Spinal cord (tissue), 9 donors: ENCODE measurements at regions not wholly inside any gene's neighbourhood (a gene's known extent, or its start where the extent isn't known, plus 50 kb on each side); places are given as distances from the start of the nearest gene placed in this dataset.
A peak's percentile ranks its signal among the peaks of the same experiment; 100 is the strongest.

ENCODE experiments used
- DNase-seq, 6 donors: peaks; one replicate each; pipeline versions ENCODE4 v3.0.0 to v3.0.0-alpha.2; 2013 to 2015; ENCODE audit warnings: low spot score in 6 of 6, low read depth in 4 of 6
- H3K27ac ChIP-seq: one replicate; pipeline ENCODE4 v1.5.1; 2013; ENCODE audit warnings: low read depth, low read length, control low read depth
- H3K27me3 ChIP-seq: one replicate; pipeline ENCODE4 v1.6.1; 2013; ENCODE audit warnings: low read length; ENCODE audit not compliant: control insufficient read depth, insufficient read depth
- H3K36me3 ChIP-seq: one replicate; pipeline ENCODE4 v1.6.1; 2013; ENCODE audit warnings: low read length; ENCODE audit not compliant: control insufficient read depth, insufficient read depth
- H3K4me1 ChIP-seq: one replicate; pipeline ENCODE4 v1.6.1; 2013; ENCODE audit warnings: low read length; ENCODE audit not compliant: control insufficient read depth, insufficient read depth
- H3K4me3 ChIP-seq: one replicate; pipeline ENCODE4 v1.5.1; 2013; ENCODE audit warnings: low read depth, low read length, control low read depth
- H3K9me3 ChIP-seq: one replicate; pipeline ENCODE4 v1.6.1; 2013; ENCODE audit warnings: low read length; ENCODE audit not compliant: control insufficient read depth, insufficient read depth
- WGBS: methylation state at CpG from one replicate; pipeline ENCODE4 v1.1.5; 2013; ENCODE audit warnings: missing lambda C conversion rate; ENCODE audit not compliant: insufficient coverage; 5-methylcytosine and 5-hydroxymethylcytosine counted together
- donor health status: healthy.

DNA sequence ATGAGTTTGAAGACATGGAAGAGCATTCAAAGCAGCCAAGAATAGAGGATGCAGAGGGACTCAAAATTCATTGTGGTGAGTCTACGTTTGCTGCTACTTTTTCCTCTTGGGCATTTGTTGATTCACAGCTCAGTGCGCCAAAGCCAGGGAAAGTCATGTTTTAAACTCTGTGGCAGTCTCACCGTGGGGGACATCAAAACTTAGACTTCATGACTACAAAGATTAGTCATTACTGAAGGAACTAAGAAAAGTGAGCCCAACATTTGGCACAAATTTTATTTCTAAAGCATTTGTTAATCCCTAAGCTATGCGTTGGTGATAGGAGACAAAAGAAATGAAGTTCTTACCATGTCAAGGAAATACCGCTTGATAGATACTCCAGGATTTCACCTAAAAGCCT lies 73.7 kb upstream of the MTAP start:
- Histone ChIP-seq H3K27ac (no peak overlapping the region), H3K4me3 (no peak overlapping the region), H3K4me1 (no peaks in the 10 kb centered on the region), H3K27me3 (no peaks in the 10 kb centered on the region), H3K36me3 (no peaks in the 10 kb centered on the region), H3K9me3 (no peaks in the 10 kb centered on the region)
- 57% methylated on average over 1 of the region's 5 CpGs for WGBS
- DNase-seq = no peak

- H3K27ac ChIP-seq = no peak overlapping the region
- no peaks in the 10 kb centered on the region for H3K27me3 ChIP-seq
- no peaks in the 10 kb centered on the region for H3K36me3 ChIP-seq
- H3K4me1 ChIP-seq = no peaks in the 10 kb centered on the region
- WGBS = 67% methylated on average over 1 of the region's 2 CpGs
- DNase-seq = no peak
- H3K4me3 ChIP-seq = no peak overlapping the region
- no peaks in the 10 kb centered on the region for H3K9me3 ChIP-seq
Measured at GRCh38 chr9:21729648-21730047, 72.8 kb upstream of the MTAP start.

- no CpG with 5 or more reads among the region's 1 CpG for WGBS
- H3K27me3 ChIP-seq = no peaks in the 10 kb centered on the region
- no peaks in the 10 kb centered on the region for H3K9me3 ChIP-seq
- H3K27ac ChIP-seq = no peak overlapping the region
- no peaks in the 10 kb centered on the region for H3K4me1 ChIP-seq
- no peaks in the 10 kb centered on the region for H3K36me3 ChIP-seq
- H3K4me3 ChIP-seq = no peak overlapping the region
- no peak for DNase-seq
Measured at GRCh38 chr9:21730899-21731298, 71.5 kb upstream of the MTAP start.

- Histone ChIP-seq H3K27ac (no peak overlapping the region), H3K4me3 (no peak overlapping the region), H3K9me3 (no peaks in the 10 kb centered on the region), H3K4me1 (no peaks in the 10 kb centered on the region), H3K27me3 (no peaks in the 10 kb centered on the region), H3K36me3 (no peaks in the 10 kb centered on the region)
- DNase-seq = no peak
Measured at GRCh38 chr9:21741151-21741550, 61.3 kb upstream of the MTAP start.

DNA sequence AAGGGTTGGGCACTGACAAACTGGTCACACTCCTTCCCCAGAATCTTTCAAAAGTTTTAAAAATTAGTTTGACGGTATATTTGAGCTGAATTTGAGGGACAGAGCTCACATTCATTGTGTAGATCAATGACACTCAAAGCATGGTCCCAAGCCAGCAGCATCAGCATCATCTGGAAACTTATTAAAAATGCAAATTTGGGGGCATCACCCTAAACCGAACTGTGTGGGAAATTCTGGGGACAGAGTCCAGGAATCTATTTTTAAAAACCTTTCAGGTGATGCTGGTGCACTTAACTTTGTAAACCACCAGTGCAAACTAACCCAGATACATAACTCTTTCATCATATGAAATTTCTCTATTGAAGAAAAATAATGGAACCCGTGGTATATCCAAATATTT lies 58.1 kb upstream of the MTAP start:
- no peaks in the 10 kb centered on the region for H3K9me3 ChIP-seq
- H3K27me3 ChIP-seq = no peaks in the 10 kb centered on the region
- H3K4me3 ChIP-seq = no peak overlapping the region
- no peak for DNase-seq
- WGBS = no CpG with 5 or more reads among the region's 3 CpGs
- no peaks in the 10 kb centered on the region for H3K4me1 ChIP-seq
- no peaks in the 10 kb centered on the region for H3K36me3 ChIP-seq
- H3K27ac ChIP-seq = no peak overlapping the region

GRCh38 chr9:21744841-21745240 lies 57.6 kb upstream of the MTAP start:
- no peaks in the 10 kb centered on the region for H3K9me3 ChIP-seq
- DNase-seq = no peak
- H3K4me1 ChIP-seq = no peaks in the 10 kb centered on the region
- no peak overlapping the region for H3K27ac ChIP-seq
- H3K36me3 ChIP-seq = no peaks in the 10 kb centered on the region
- no peak overlapping the region for H3K4me3 ChIP-seq
- H3K27me3 ChIP-seq = no peaks in the 10 kb centered on the region

DNA sequence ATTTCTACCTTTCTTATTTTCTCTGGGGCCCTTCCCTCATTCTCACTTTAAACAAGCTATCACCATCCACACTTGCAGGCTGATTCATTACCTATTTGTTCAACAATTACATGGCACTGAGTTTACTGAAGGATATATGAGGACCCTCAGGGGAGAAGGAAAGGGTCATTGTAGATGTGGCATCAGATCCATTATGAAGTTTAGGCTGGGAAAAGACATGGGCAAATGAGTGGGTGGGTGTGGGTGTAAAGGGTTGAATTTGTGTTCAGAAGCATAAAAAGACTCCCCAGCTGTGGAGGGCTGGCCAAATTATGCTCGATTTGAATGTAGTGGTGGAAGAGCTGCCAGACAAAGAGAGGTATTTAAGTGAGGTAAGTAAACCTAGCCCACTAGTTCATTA lies 55.9 kb upstream of the MTAP start:
- no peak overlapping the region for H3K4me3 ChIP-seq
- no peaks in the 10 kb centered on the region for H3K4me1 ChIP-seq
- no peak overlapping the region for H3K27ac ChIP-seq
- H3K27me3 ChIP-seq = no peaks in the 10 kb centered on the region
- H3K9me3 ChIP-seq = no peaks in the 10 kb centered on the region
- H3K36me3 ChIP-seq = no peaks in the 10 kb centered on the region
- no CpG with 5 or more reads among the region's 1 CpG for WGBS
- no peak for DNase-seq

DNA sequence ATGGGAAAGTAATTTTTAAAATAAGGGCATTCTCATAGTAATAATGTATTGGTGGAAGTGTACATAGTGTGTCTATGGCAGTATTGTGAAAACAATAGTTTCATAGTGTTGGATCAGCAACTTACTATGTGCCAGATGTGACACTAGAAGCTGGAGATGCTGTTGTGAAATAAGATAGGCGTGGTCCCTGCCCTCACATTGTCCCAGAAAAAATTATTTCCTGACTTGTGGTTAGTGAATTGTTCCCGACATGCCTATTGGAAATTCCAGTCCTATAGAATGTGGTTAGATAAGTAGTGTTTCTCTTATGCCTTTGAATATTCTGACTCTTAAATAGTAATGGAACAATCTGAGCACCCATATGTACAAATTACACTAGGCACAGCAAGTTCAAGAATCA lies 55.3 kb upstream of the MTAP start:
- Histone ChIP-seq H3K27ac (no peak overlapping the region), H3K27me3 (no peaks in the 10 kb centered on the region), H3K36me3 (no peaks in the 10 kb centered on the region), H3K4me3 (no peak overlapping the region), H3K9me3 (no peaks in the 10 kb centered on the region), H3K4me1 (no peaks in the 10 kb centered on the region)
- DNase-seq = no peak
- WGBS = no CpG with 5 or more reads among the region's 2 CpGs

DNA sequence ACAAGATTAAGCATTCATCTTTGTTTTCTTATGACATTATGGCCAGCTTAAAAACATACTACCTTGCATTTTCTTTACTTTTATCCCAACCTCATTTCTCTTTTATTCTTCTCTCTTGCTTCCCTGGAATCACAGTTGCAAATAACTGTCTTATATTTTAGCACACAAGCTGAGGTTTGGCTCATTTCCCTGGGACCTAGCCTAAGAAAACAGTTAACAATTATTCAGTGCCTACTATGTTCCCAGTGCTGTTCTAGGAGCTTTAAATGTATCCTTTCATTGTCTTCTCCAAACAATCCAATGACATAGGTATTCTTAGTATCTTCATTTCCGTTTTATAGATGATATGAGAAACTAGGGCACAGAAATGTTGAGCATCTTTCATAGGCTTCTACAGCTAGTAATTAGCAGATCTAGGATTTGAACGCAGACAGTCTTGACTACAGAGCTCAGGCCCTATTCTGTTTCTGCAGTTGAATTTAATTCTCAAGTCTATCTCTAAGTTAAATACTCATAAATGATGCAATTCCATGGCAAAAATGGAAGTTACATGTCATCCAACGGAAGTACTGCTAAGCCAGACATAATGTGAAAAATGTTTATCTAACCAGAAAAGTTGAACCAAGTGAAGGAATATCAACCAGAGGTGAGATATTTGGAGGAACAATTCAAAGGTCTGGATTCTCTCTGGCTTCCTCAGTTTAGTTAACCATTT lies 52.3 kb upstream of the MTAP start:
- WGBS = 86% methylated on average over 1 of the region's 3 CpGs
- Histone ChIP-seq H3K36me3 (no peaks in the 10 kb centered on the region), H3K27ac (no peak overlapping the region), H3K4me1 (no peaks in the 10 kb centered on the region), H3K9me3 (no peaks in the 10 kb centered on the region), H3K4me3 (no peak overlapping the region), H3K27me3 (no peaks in the 10 kb centered on the region)
- no peak for DNase-seq

DNA sequence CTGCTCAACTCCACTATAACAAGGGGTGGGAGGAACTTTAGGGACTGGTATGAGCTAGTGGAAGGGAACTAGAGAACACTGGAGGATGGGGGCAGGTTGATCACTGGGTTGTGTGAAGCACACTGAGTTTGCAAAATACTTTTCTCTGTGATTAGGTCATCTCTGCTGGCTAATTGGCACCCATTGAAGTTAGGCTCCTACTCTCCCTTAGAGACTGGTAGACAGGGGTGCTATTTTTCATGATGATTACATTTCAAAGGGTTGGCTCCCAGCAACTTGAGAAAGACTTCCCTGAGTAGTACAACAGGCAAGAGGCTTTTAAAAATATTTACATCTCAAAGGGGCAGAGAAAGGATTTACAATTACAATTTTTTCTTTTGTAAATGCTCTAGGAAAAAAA lies 50.4 kb upstream of the MTAP start:
- no peaks in the 10 kb centered on the region for H3K27me3 ChIP-seq
- DNase-seq = peak in 2 of 6 donors; percentile 2 to 4
- H3K36me3 ChIP-seq = no peaks in the 10 kb centered on the region
- no peak overlapping the region for H3K4me3 ChIP-seq
- H3K9me3 ChIP-seq = no peaks in the 10 kb centered on the region
- no peaks in the 10 kb centered on the region for H3K4me1 ChIP-seq
- no peak overlapping the region for H3K27ac ChIP-seq
